Stimulated activated CD4-positive, alpha-beta T cell treated with anti-CD3 and anti-CD28 coated beads, Interleukin-15, amount 100 ng/mL, for 1 hour (primary cell): ENCODE measurements at regions not wholly inside any gene's neighbourhood (a gene's known extent, or its start where the extent isn't known, plus 50 kb on each side); places are given as distances from the start of the nearest gene placed in this dataset.

Experiments used
- DNase-seq, 2 donors: peaks; one replicate each; pipeline ENCODE4 v3.0.0-alpha.2; 2020; ENCODE audit warnings: low read depth in 1 of 2, low spot score in 1 of 2

- DNase-seq: no peak
Observed at GRCh38 chr21:25384782-25385181, 222.5 kb downstream of the MRPL39 start.

GRCh38 chr21:25383545-25383944 lies 223.7 kb downstream of the MRPL39 start:
- DNase-seq: no peak

GRCh38 chr21:25381936-25382452 lies 225.3 kb downstream of the MRPL39 start:
- DNase-seq: no peak

GRCh38 chr21:25375675-25376074 lies 231.6 kb downstream of the MRPL39 start:
- DNase-seq: no peak

GRCh38 chr21:25373126-25374082 lies 233.9 kb downstream of the MRPL39 start:
- no peak for DNase-seq

- no peak for DNase-seq
Observed at GRCh38 chr21:25371841-25372425, 235.3 kb downstream of the MRPL39 start.

- DNase-seq: no peak
Observed at GRCh38 chr21:25370311-25370744, 237.0 kb downstream of the MRPL39 start.

GRCh38 chr21:25369524-25370300 lies 237.6 kb downstream of the MRPL39 start:
- no peak for DNase-seq

- no peak for DNase-seq
Observed at GRCh38 chr21:25368531-25368930, 238.8 kb downstream of the MRPL39 start.

GRCh38 chr21:25366116-25366515 lies 241.2 kb downstream of the MRPL39 start:
- DNase-seq: no peak

- no peak for DNase-seq
Observed at GRCh38 chr21:25362375-25363267, 244.7 kb downstream of the MRPL39 start.

- no peak for DNase-seq
Observed at GRCh38 chr21:25361765-25362164, 245.5 kb downstream of the MRPL39 start.

- DNase-seq: no peak
Observed at GRCh38 chr21:25361097-25361496, 246.2 kb downstream of the MRPL39 start.

- DNase-seq: no peak
Observed at GRCh38 chr21:25360593-25360992, 246.7 kb downstream of the MRPL39 start.

GRCh38 chr21:25359724-25360123 lies 247.6 kb downstream of the MRPL39 start:
- DNase-seq: no peak

GRCh38 chr21:25350056-25350455 lies 257.2 kb downstream of the MRPL39 start:
- DNase-seq: no peak

- DNase-seq: no peak
Observed at GRCh38 chr21:25343774-25344545, 263.3 kb downstream of the MRPL39 start.

GRCh38 chr21:25342816-25343215 lies 264.5 kb downstream of the MRPL39 start:
- DNase-seq: no peak

GRCh38 chr21:25341981-25342380 lies 265.3 kb downstream of the MRPL39 start:
- no peak for DNase-seq

- no peak for DNase-seq
Observed at GRCh38 chr21:25338415-25338814, 268.9 kb downstream of the MRPL39 start.
